SK-N-SH (cell line): ENCODE measurements at regions not wholly inside any gene's neighbourhood (a gene's known extent, or its start where the extent isn't known, plus 50 kb on each side); places are given as distances from the start of the nearest gene placed in this dataset.

Experiments used
- CTCF ChIA-PET: fragments of 300-600, 350-600 bp; formaldehyde crosslinking; extraction: SDS; loops from one replicate; lab custom pipeline; 2021; lab: Yijun Ruan, JAX
- POLR2A ChIA-PET: fragments of 350-600 bp; sonication (Branson Sonifier 250); formaldehyde crosslinking; extraction: SDS; loops from one replicate; lab custom pipeline; 2020; ENCODE audit warnings: antibody characterized with exemption, inconsistent platforms; lab: Yijun Ruan, JAX
- DNase-seq: peaks from one replicate; pipeline ENCODE4 v3.0.0; 2012
- H2AFZ ChIP-seq: fragments of 200-600 bp; sonication (generic); 2 replicates; pipeline ENCODE4 v1.8.1; 2016; ENCODE audit warnings: antibody characterized with exemption, mild to moderate bottlenecking, low read depth
- H3F3A ChIP-seq: fragments of 200-600 bp; sonication (generic); replicated peaks from 2 replicates; pipeline ENCODE3; 2016; ENCODE audit warnings: antibody characterized with exemption, mild to moderate bottlenecking; ENCODE audit not compliant: insufficient read depth
- H3K27ac ChIP-seq, 2 experiments: fragments of 200-500 bp in 1 of 2; fragments of 200-600 bp in 1 of 2; sonication (Bioruptor generic) in 1 of 2; sonication (generic), shearing (Covaris generic) in 1 of 2; 2 replicates each; pipeline versions ENCODE4 v1.5.1 to v1.6.1; 2014 to 2016; ENCODE audit warnings: low read depth in 2 of 2, inconsistent platforms in 1 of 2, low read length in 1 of 2, mild to moderate bottlenecking in 1 of 2, mixed read lengths in 1 of 2
- H3K27me3 ChIP-seq: fragments of 200-600 bp; sonication (generic), shearing (Covaris generic); 2 replicates; pipeline ENCODE4 v1.6.1; 2016; ENCODE audit warnings: mixed run types; ENCODE audit not compliant: insufficient read depth
- H3K36me3 ChIP-seq, 2 experiments: fragments of 200-500 bp in 1 of 2; fragments of 200-600 bp in 1 of 2; sonication (Bioruptor generic) in 1 of 2; sonication (generic) in 1 of 2; replicated peaks in 1 of 2; 2 replicates each; pipeline versions ENCODE3 to v1.5.1; 2014 to 2016; ENCODE audit warnings: low read length in 1 of 2, mild to moderate bottlenecking in 1 of 2; ENCODE audit not compliant: insufficient read depth in 2 of 2, control insufficient read depth in 1 of 2
- H3K4me1 ChIP-seq, 2 experiments: fragments of 200-500 bp in 1 of 2; fragments of 200-600 bp in 1 of 2; sonication (Bioruptor generic) in 1 of 2; sonication (generic), shearing (Covaris generic) in 1 of 2; 2 replicates each; pipeline versions ENCODE4 v1.5.1 to v1.6.1; 2014 to 2016; ENCODE audit warnings: low read depth in 1 of 2, low read length in 1 of 2, mixed run types in 1 of 2; ENCODE audit not compliant: insufficient read depth in 2 of 2, control insufficient read depth in 1 of 2
- H3K4me2 ChIP-seq: fragments of 200-600 bp; sonication (generic), shearing (Covaris generic); 2 replicates; pipeline ENCODE4 v1.6.1; 2017; ENCODE audit warnings: mixed run types
- H3K4me3 ChIP-seq, 2 experiments: fragments of 200-500 bp in 1 of 2; fragments of 200-600 bp in 1 of 2; sonication (Bioruptor generic) in 1 of 2; sonication (generic), shearing (Covaris generic) in 1 of 2; 2 replicates each; pipeline versions ENCODE4 v1.5.1 to v1.8.1; 2014 to 2016; ENCODE audit warnings: low read depth in 2 of 2, inconsistent platforms in 1 of 2, low read length in 1 of 2, mild to moderate bottlenecking in 1 of 2, mixed read lengths in 1 of 2, moderate library complexity in 1 of 2
- H3K79me2 ChIP-seq: fragments of 200-600 bp; sonication (generic); 2 replicates; pipeline ENCODE4 v1.8.1; 2017; ENCODE audit warnings: mild to moderate bottlenecking; ENCODE audit not compliant: insufficient read depth
- H3K9ac ChIP-seq: fragments of 200-600 bp; sonication (generic); 2 replicates; pipeline ENCODE4 v1.6.1; 2017; ENCODE audit warnings: mixed run types
- H3K9me2 ChIP-seq: fragments of 200-600 bp; sonication (generic); 2 replicates; pipeline ENCODE4 v1.6.1; 2017; ENCODE audit warnings: mixed run types
- H3K9me3 ChIP-seq: fragments of 200-600 bp; sonication (generic); 2 replicates; pipeline ENCODE4 v1.6.1; 2017; ENCODE audit warnings: mixed run types, mild to moderate bottlenecking, moderate library complexity
- H4K20me1 ChIP-seq: fragments of 200-600 bp; sonication (generic); 2 replicates; pipeline ENCODE4 v1.6.1; 2017; ENCODE audit warnings: mild to moderate bottlenecking, mixed run types; ENCODE audit not compliant: insufficient read depth
- CHD2 ChIP-seq: fragments of 150-350 bp; IDR thresholded peaks from 2 replicates; pipeline ENCODE4 v1.6.1; 2018; ENCODE audit warnings: low read length; ENCODE audit not compliant: partially characterized antibody
- EZH2phosphoT487 ChIP-seq: fragments of 200-600 bp; sonication (generic); IDR thresholded peaks from 2 replicates; pipeline ENCODE4 v1.6.1; 2017; ENCODE audit warnings: low read depth, mixed run types, mild to moderate bottlenecking, antibody characterized with exemption, moderate library complexity, borderline replicate concordance
- FOSL2 ChIP-seq: IDR thresholded peaks from 2 replicates; pipeline ENCODE4 v1.4.0; 2012; ENCODE audit warnings: low read depth, mild to moderate bottlenecking, moderate library complexity, borderline replicate concordance
- FOXM1 ChIP-seq: IDR thresholded peaks from 2 replicates; pipeline ENCODE4 v1.4.0; 2012; ENCODE audit warnings: low read depth, mild to moderate bottlenecking
- GABPA ChIP-seq: IDR thresholded peaks from 2 replicates; pipeline ENCODE4 v1.4.0; 2012; ENCODE audit warnings: low read depth, mild to moderate bottlenecking
- MEF2A ChIP-seq: IDR thresholded peaks from 2 replicates; pipeline ENCODE4 v1.4.0; 2012; ENCODE audit warnings: low read depth, borderline replicate concordance
- MXI1 ChIP-seq: IDR thresholded peaks from 2 replicates; pipeline ENCODE4 v1.6.1; 2012; ENCODE audit warnings: mild to moderate bottlenecking, low read depth, low read length, improper control_type of control experiment
- NFIC ChIP-seq: IDR thresholded peaks from 2 replicates; pipeline ENCODE4 v1.4.0; 2012; ENCODE audit warnings: borderline replicate concordance
- NRF1 ChIP-seq: IDR thresholded peaks from 2 replicates; pipeline ENCODE4 v1.6.1; 2012; ENCODE audit warnings: low read depth, mild to moderate bottlenecking, low read length
- RAD21 ChIP-seq: IDR thresholded peaks from 2 replicates; pipeline ENCODE4 v1.6.1; 2012; ENCODE audit warnings: mild to moderate bottlenecking, low read length
- RCOR1 ChIP-seq: fragments of 150-350 bp; IDR thresholded peaks from 2 replicates; pipeline ENCODE4 v1.6.1; 2017; ENCODE audit warnings: antibody characterized with exemption, low read length
- RFX5 ChIP-seq: IDR thresholded peaks from 2 replicates; pipeline ENCODE4 v1.6.1; 2012; ENCODE audit warnings: mild to moderate bottlenecking, improper control_type of control experiment, low read length
- SMC3 ChIP-seq: IDR thresholded peaks from 2 replicates; pipeline ENCODE4 v1.6.1; 2012; ENCODE audit warnings: low read depth, low read length, improper control_type of control experiment
- TCF12 ChIP-seq: IDR thresholded peaks from 2 replicates; pipeline ENCODE4 v1.4.0; 2012
- YY1 ChIP-seq: IDR thresholded peaks from 2 replicates; pipeline ENCODE4 v1.4.0; 2012; ENCODE audit warnings: low read depth, mild to moderate bottlenecking
- WGBS: methylation state at CpG from one replicate; pipeline ENCODE4 v1.1.6; 2017; ENCODE audit warnings: low lambda C conversion rate; 5-methylcytosine and 5-hydroxymethylcytosine counted together
- TF ChIP-seq, protein P1 (sequence below): fragments of 200-600 bp; sonication (generic); IDR thresholded peaks from 2 replicates; pipeline ENCODE4 v1.6.1; 2017; ENCODE audit warnings: antibody characterized with exemption, mild to moderate bottlenecking, moderate library complexity
- TF ChIP-seq, protein P2 (sequence below): IDR thresholded peaks from 2 replicates; pipeline ENCODE4; 2012
- TF ChIP-seq, protein P3 (sequence below): IDR thresholded peaks from 2 replicates; pipeline ENCODE4 v1.4.0; 2012; ENCODE audit warnings: low read depth

DNA sequence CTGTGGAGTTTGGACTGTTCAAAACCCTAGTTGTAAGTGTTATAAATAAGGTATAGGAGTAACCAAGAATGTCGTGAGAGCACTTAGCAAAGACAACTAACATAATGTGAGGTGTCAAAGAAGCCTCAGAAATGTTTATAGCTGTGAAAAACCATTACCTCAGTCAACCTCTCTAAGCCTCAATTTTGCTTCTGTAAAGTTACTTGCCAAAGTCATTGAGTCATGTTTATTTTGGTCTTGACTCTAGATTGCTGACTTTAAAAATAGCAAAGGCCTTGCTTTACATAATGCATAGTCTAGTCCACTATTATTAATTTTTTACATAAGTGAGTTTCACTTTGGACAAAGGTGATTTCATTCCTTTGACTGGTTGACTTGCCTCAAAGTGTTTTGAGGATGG, 257.6 kb upstream of the CXXC4 start:
- Histone ChIP-seq H3K79me2 (no peaks in the 10 kb centered on the region), H3K36me3 (no peaks in the 10 kb centered on the region), H3K4me1 (no peaks in the 10 kb centered on the region), H3K4me3 (no peak overlapping the region), H3K9me2 (no peaks in the 10 kb centered on the region), H4K20me1 (no peaks in the 10 kb centered on the region), H3K4me2 (no peak overlapping the region), H3K9me3 (no peaks in the 10 kb centered on the region), H3K9ac (no peak overlapping the region), H3K27me3 (no peaks in the 10 kb centered on the region), H3K27ac (no peak overlapping the region), H2AFZ (0 out of 2 replicates have a peak overlapping the region, but pooled peaks have one; percentile 13), H3F3A (no peaks in the 10 kb centered on the region)
- TF ChIP-seq FOXM1: no peak
- TF ChIP-seq, protein P1, sequence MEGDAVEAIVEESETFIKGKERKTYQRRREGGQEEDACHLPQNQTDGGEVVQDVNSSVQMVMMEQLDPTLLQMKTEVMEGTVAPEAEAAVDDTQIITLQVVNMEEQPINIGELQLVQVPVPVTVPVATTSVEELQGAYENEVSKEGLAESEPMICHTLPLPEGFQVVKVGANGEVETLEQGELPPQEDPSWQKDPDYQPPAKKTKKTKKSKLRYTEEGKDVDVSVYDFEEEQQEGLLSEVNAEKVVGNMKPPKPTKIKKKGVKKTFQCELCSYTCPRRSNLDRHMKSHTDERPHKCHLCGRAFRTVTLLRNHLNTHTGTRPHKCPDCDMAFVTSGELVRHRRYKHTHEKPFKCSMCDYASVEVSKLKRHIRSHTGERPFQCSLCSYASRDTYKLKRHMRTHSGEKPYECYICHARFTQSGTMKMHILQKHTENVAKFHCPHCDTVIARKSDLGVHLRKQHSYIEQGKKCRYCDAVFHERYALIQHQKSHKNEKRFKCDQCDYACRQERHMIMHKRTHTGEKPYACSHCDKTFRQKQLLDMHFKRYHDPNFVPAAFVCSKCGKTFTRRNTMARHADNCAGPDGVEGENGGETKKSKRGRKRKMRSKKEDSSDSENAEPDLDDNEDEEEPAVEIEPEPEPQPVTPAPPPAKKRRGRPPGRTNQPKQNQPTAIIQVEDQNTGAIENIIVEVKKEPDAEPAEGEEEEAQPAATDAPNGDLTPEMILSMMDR: no peak
- no peak for TF ChIP-seq YY1
- TF ChIP-seq MXI1: no peak
- TF ChIP-seq FOSL2: no peak
- no peak for TF ChIP-seq NRF1
- TF ChIP-seq EZH2phosphoT487: no peak
- no peak for TF ChIP-seq RCOR1
- no peak for TF ChIP-seq RAD21
- CTCF ChIA-PET: no interaction called here
- DNase-seq: no peak
- POLR2A ChIA-PET: no interaction called here
- WGBS: 0% methylated on average over 1 of the region's 1 CpG

DNA sequence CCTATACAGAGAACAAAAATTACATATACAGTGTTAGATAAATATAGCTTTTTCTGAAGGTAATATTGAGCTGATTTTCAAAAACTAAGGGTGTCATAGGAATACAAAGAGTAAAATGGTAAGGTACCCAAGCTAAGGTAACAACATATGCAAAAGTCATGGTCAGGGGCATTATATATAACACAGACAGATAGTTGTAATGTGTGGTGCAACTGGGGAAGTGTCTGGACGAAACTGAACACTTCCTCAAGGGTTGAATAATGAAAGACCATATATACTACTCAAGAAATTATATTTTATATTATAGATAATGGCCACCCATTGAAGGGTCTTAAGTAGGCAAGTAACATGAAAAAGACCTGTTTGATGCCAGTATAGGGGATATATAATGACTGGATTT, 262.1 kb upstream of the CXXC4 start:
- Histone ChIP-seq H3K4me1 (no peaks in the 10 kb centered on the region), H3F3A (no peaks in the 10 kb centered on the region), H3K36me3 (no peaks in the 10 kb centered on the region), H3K79me2 (no peaks in the 10 kb centered on the region), H3K9me2 (no peaks in the 10 kb centered on the region), H4K20me1 (no peaks in the 10 kb centered on the region), H3K9ac (no peak overlapping the region), H2AFZ (no peak overlapping the region), H3K4me3 (no peak overlapping the region), H3K27me3 (no peaks in the 10 kb centered on the region), H3K27ac (no peak overlapping the region), H3K4me2 (no peak overlapping the region), H3K9me3 (no peaks in the 10 kb centered on the region)
- CTCF ChIA-PET: no interaction called here
- WGBS: 12% methylated on average over 1 of the region's 1 CpG
- POLR2A ChIA-PET: no interaction called here
- no peak for TF ChIP-seq CHD2
- DNase-seq: no peak

DNA sequence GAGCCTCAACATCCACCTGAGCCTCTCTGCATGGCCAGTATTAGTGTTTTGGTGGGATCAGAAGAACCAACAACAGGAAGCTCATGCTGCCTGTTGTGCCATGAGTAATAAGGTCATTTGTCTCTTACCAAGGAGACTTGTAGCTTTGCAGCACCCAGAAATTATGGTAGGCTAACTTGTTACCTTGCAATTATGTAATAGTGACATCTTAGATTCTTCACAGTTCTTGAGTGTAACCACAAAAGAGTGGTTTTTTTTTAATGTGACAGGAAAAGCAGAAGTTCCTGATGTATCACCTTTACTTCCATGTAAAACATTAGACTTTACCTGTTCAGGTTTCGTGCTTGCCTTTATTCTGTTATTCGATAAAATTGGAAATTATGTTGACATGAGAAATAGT, 263.9 kb upstream of the CXXC4 start:
- WGBS: 3% methylated on average over 2 of the region's 2 CpGs
- no peaks in the 10 kb centered on the region for H3K36me3 ChIP-seq
- H3K79me2 ChIP-seq: no peaks in the 10 kb centered on the region
- H3K9me3 ChIP-seq: no peaks in the 10 kb centered on the region
- no peak overlapping the region for H3K27ac ChIP-seq
- CTCF ChIA-PET: interaction anchor here (0.9 kb wide), 1 partner anchor 9 kb away, joined by 3 read pairs; no protein-coding TSS in a partner anchor
- peaks cover 12% of the 10 kb centered on the region; the same call in 1 of the 2 replicates for H3K27me3 ChIP-seq
- H3K4me2 ChIP-seq: no peak overlapping the region
- no peaks in the 10 kb centered on the region for H3K4me1 ChIP-seq
- no peaks in the 10 kb centered on the region for H3F3A ChIP-seq
- DNase-seq: no peak
- POLR2A ChIA-PET: no interaction called here
- no peak for TF ChIP-seq TCF12
- TF ChIP-seq, protein P2, sequence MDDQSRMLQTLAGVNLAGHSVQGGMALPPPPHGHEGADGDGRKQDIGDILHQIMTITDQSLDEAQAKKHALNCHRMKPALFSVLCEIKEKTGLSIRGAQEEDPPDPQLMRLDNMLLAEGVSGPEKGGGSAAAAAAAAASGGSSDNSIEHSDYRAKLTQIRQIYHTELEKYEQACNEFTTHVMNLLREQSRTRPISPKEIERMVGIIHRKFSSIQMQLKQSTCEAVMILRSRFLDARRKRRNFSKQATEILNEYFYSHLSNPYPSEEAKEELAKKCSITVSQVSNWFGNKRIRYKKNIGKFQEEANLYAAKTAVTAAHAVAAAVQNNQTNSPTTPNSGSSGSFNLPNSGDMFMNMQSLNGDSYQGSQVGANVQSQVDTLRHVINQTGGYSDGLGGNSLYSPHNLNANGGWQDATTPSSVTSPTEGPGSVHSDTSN: no peak
- TF ChIP-seq NFIC: no peak
- TF ChIP-seq NRF1: no peak
- TF ChIP-seq, protein P3, sequence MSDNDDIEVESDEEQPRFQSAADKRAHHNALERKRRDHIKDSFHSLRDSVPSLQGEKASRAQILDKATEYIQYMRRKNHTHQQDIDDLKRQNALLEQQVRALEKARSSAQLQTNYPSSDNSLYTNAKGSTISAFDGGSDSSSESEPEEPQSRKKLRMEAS: no peak
- no peak for TF ChIP-seq SMC3
- TF ChIP-seq, protein P1: no peak
- no peak for TF ChIP-seq GABPA
- TF ChIP-seq MEF2A: no peak
- TF ChIP-seq RFX5: no peak
- no peak overlapping the region for H3K4me3 ChIP-seq
- H2AFZ ChIP-seq: no peak overlapping the region
- no peaks in the 10 kb centered on the region for H3K9me2 ChIP-seq
- H3K9ac ChIP-seq: no peak overlapping the region
- H4K20me1 ChIP-seq: no peaks in the 10 kb centered on the region
